WTC11 (cell line): ENCODE measurements at regions not wholly inside any gene's neighbourhood (a gene's known extent, or its start where the extent isn't known, plus 50 kb on each side); places are given as distances from the start of the nearest gene placed in this dataset.

Source experiments
- ATAC-seq: fragments of 200-7000 bp; cut with Tn5 transposase; 2 replicates; pipeline ENCODE4 v1.10.0; 2021; ENCODE audit warnings: mild to moderate bottlenecking, moderate library complexity
- CTCF ChIA-PET: fragments of 300-600 bp; sonication (Branson Sonifier 250); formaldehyde crosslinking; loops from one replicate; lab custom pipeline; 2021; ENCODE audit warnings: antibody characterized with exemption; lab: Charles Lee
- POLR2A ChIA-PET: fragments of 350-600 bp; sonication (Branson Sonifier 250); formaldehyde crosslinking; loops from one replicate; lab custom pipeline; 2021; ENCODE audit warnings: antibody characterized with exemption; lab: Charles Lee
- DNase-seq: peaks from one replicate; pipeline ENCODE4 v3.0.0; 2021; ENCODE audit warnings: low spot score
- H3K27ac Mint-ChIP-seq: 2 replicates; pipeline ENCODE4 v1.8.0; 2021; ENCODE audit warnings: mixed read lengths
- H3K27me3 Mint-ChIP-seq: 2 replicates; pipeline ENCODE4 v1.8.0; 2021; ENCODE audit warnings: low read depth, mild to moderate bottlenecking, moderate library complexity, mixed read lengths
- H3K36me3 Mint-ChIP-seq: 2 replicates; pipeline ENCODE4 v1.8.0; 2021; ENCODE audit warnings: mixed read lengths
- H3K4me1 Mint-ChIP-seq: 2 replicates; pipeline ENCODE4 v1.8.0; 2022; ENCODE audit warnings: mixed read lengths
- H3K4me3 Mint-ChIP-seq: 2 replicates; pipeline ENCODE4 v1.8.0; 2021; ENCODE audit warnings: mild to moderate bottlenecking, moderate library complexity, mixed read lengths
- H3K9me3 Mint-ChIP-seq: 2 replicates; pipeline ENCODE4 v1.8.0; 2021; ENCODE audit warnings: mixed read lengths
- ATF1 ChIP-seq: sonication (generic); formaldehyde crosslinking; IDR thresholded peaks from 2 replicates; pipeline ENCODE4 v1.8.1; 2023; ENCODE audit warnings: mild to moderate bottlenecking, moderate library complexity, missing genetic modification reagents
- CREM ChIP-seq: sonication (generic); formaldehyde crosslinking; IDR thresholded peaks from 2 replicates; pipeline ENCODE4 v1.8.1; 2022; ENCODE audit warnings: mild to moderate bottlenecking, missing genetic modification reagents, moderate library complexity
- CTCF ChIP-seq: fragments of 200-600 bp; IDR thresholded peaks from 2 replicates; pipeline ENCODE4 v1.8.0; 2022; ENCODE audit warnings: antibody characterized with exemption
- IRF1 ChIP-seq: sonication (generic); formaldehyde crosslinking; IDR thresholded peaks from 2 replicates; pipeline ENCODE4 v1.8.0; 2023; ENCODE audit warnings: missing genetic modification reagents
- KAT7 ChIP-seq: sonication (generic); formaldehyde crosslinking; IDR thresholded peaks from 2 replicates; pipeline ENCODE4 v1.8.1; 2023; ENCODE audit warnings: missing genetic modification reagents, mild to moderate bottlenecking, borderline replicate concordance
- MLX ChIP-seq: sonication (generic); formaldehyde crosslinking; IDR thresholded peaks from 2 replicates; pipeline ENCODE4 v1.8.1; 2023; ENCODE audit warnings: mild to moderate bottlenecking, missing genetic modification reagents, moderate library complexity
- NFATC4 ChIP-seq: fragments of 250-450 bp; sonication (Bioruptor Pico); IDR thresholded peaks from 2 replicates; pipeline ENCODE4 v1.9.0; 2021; ENCODE audit warnings: mild to moderate bottlenecking
- NFYB ChIP-seq: sonication (generic); formaldehyde crosslinking; conservative IDR thresholded peaks from 2 replicates; pipeline ENCODE4 v1.8.0; 2022; ENCODE audit warnings: low read depth, missing genetic modification reagents
- PREB ChIP-seq: sonication (generic); formaldehyde crosslinking; IDR thresholded peaks from 2 replicates; pipeline ENCODE4 v1.8.1; 2022; ENCODE audit warnings: mild to moderate bottlenecking, missing genetic modification reagents, moderate library complexity, borderline replicate concordance
- SMAD3 ChIP-seq: sonication (generic); formaldehyde crosslinking; IDR thresholded peaks from 2 replicates; pipeline ENCODE4 v1.8.0; 2022; ENCODE audit warnings: missing genetic modification reagents, mild to moderate bottlenecking, borderline replicate concordance
- SMAD4 ChIP-seq: sonication (generic); formaldehyde crosslinking; IDR thresholded peaks from 2 replicates; pipeline ENCODE4 v1.8.0; 2022; ENCODE audit warnings: mild to moderate bottlenecking, missing genetic modification reagents
- TEAD4 ChIP-seq: sonication (generic); formaldehyde crosslinking; IDR thresholded peaks from 2 replicates; pipeline ENCODE4 v1.8.0; 2022; ENCODE audit warnings: mild to moderate bottlenecking, missing genetic modification reagents
- ZBTB43 ChIP-seq: sonication (generic); formaldehyde crosslinking; IDR thresholded peaks from 2 replicates; pipeline ENCODE4 v1.8.1; 2023; ENCODE audit warnings: mild to moderate bottlenecking, missing genetic modification reagents
- ZNF138 ChIP-seq: sonication (generic); formaldehyde crosslinking; conservative IDR thresholded peaks from 2 replicates; pipeline ENCODE4 v1.8.1; 2022; ENCODE audit warnings: mild to moderate bottlenecking, moderate library complexity, missing genetic modification reagents
- ZNF396 ChIP-seq: fragments of 250-450 bp; sonication (Bioruptor Pico); IDR thresholded peaks from 2 replicates; pipeline ENCODE4 v1.8.0; 2021; ENCODE audit warnings: mild to moderate bottlenecking, moderate library complexity, borderline replicate concordance
- ZNF671 ChIP-seq: fragments of 250-450 bp; sonication (Bioruptor Pico); IDR thresholded peaks from 2 replicates; pipeline ENCODE4 v1.8.0; 2021; ENCODE audit warnings: mild to moderate bottlenecking
- TF ChIP-seq, protein P1 (sequence below): sonication (generic); formaldehyde crosslinking; conservative IDR thresholded peaks from 2 replicates; pipeline ENCODE4 v1.8.1; 2023; ENCODE audit warnings: mild to moderate bottlenecking, low read depth, missing genetic modification reagents, moderate library complexity
- TF ChIP-seq, protein P2 (sequence below): fragments of 250-450 bp; sonication (Bioruptor Pico); IDR thresholded peaks from 2 replicates; pipeline ENCODE4 v1.8.0; 2021; ENCODE audit warnings: mild to moderate bottlenecking
- TF ChIP-seq, protein P3 (sequence below): sonication (generic); formaldehyde crosslinking; IDR thresholded peaks from 2 replicates; pipeline ENCODE4 v1.8.0; 2022; ENCODE audit warnings: mild to moderate bottlenecking, missing genetic modification reagents

DNA sequence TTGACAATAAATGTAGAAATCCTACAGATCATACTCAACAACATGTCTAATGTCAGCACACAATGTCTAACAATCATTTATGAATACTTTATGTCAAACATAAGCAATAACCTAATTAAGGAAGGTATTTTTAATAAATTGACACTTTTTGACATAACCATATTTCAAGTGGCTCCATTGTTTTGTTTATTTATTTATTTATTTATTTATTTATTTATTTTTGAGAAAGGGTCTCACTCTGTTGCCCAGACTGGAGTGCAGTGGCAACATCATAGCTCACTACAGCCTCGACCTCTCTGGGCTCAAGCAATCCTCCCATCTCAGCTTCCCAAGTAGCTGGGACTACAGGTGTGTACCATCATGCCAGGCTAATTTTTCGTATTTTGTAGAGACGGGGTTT, 267.6 kb upstream of the BTG1 start (continued):
- TF ChIP-seq CTCF (no peak), NFATC4 (CRISPR knock-in tag) (no peak)

DNA sequence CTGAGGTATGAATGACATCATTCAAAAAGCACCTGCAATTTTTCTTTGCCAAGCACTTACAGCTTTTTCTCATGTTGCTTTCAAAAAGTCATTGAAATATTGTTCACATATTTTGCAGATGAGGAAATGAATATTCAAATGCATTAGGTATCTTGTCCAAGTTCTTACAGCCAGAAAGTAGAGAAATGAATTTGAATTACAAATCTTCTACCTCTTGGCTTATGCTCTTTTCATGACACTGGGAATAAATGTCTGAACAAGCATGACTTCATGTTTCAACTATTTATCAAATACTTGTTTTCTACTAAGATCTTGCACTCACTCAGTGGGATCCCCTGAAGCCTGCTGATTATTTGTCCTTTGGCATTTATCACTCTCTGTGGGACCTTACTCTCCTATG, 267.2 kb upstream of the BTG1 start:
- H3K4me3 Mint-ChIP-seq, result no peak overlapping the region
- H3K36me3 Mint-ChIP-seq, result peaks cover 9% of the 10 kb centered on the region
- peaks cover 25% of the 10 kb centered on the region for H3K4me1 Mint-ChIP-seq
- no peak overlapping the region for H3K27ac Mint-ChIP-seq
- TF ChIP-seq, protein P1, sequence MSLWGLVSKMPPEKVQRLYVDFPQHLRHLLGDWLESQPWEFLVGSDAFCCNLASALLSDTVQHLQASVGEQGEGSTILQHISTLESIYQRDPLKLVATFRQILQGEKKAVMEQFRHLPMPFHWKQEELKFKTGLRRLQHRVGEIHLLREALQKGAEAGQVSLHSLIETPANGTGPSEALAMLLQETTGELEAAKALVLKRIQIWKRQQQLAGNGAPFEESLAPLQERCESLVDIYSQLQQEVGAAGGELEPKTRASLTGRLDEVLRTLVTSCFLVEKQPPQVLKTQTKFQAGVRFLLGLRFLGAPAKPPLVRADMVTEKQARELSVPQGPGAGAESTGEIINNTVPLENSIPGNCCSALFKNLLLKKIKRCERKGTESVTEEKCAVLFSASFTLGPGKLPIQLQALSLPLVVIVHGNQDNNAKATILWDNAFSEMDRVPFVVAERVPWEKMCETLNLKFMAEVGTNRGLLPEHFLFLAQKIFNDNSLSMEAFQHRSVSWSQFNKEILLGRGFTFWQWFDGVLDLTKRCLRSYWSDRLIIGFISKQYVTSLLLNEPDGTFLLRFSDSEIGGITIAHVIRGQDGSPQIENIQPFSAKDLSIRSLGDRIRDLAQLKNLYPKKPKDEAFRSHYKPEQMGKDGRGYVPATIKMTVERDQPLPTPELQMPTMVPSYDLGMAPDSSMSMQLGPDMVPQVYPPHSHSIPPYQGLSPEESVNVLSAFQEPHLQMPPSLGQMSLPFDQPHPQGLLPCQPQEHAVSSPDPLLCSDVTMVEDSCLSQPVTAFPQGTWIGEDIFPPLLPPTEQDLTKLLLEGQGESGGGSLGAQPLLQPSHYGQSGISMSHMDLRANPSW, result no peak
- no peak for TF ChIP-seq CREM (CRISPR knock-in tag)
- TF ChIP-seq KAT7 (CRISPR knock-in tag), result no peak
- TF ChIP-seq, protein P2, sequence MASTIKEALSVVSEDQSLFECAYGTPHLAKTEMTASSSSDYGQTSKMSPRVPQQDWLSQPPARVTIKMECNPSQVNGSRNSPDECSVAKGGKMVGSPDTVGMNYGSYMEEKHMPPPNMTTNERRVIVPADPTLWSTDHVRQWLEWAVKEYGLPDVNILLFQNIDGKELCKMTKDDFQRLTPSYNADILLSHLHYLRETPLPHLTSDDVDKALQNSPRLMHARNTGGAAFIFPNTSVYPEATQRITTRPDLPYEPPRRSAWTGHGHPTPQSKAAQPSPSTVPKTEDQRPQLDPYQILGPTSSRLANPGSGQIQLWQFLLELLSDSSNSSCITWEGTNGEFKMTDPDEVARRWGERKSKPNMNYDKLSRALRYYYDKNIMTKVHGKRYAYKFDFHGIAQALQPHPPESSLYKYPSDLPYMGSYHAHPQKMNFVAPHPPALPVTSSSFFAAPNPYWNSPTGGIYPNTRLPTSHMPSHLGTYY (CRISPR knock-in tag), result no peak
- no peak for TF ChIP-seq ATF1 (CRISPR knock-in tag)
- TF ChIP-seq ZNF671 (CRISPR knock-in tag), result no peak
- no peak for TF ChIP-seq NFYB (CRISPR knock-in tag)
- TF ChIP-seq TEAD4, result no peak
- TF ChIP-seq IRF1 (CRISPR knock-in tag), result no peak
- TF ChIP-seq SMAD4 (CRISPR knock-in tag), result no peak
- no peak for ATAC-seq
- no peaks in the 10 kb centered on the region for H3K27me3 Mint-ChIP-seq
- POLR2A ChIA-PET, result no interaction called here
- DNase-seq, result no peak
- CTCF ChIA-PET, result interaction anchor here (0.7 kb wide), 1 partner anchor 325 kb away, joined by 3 read pairs; no protein-coding TSS in a partner anchor
- H3K9me3 Mint-ChIP-seq, result peaks cover 16% of the 10 kb centered on the region

DNA sequence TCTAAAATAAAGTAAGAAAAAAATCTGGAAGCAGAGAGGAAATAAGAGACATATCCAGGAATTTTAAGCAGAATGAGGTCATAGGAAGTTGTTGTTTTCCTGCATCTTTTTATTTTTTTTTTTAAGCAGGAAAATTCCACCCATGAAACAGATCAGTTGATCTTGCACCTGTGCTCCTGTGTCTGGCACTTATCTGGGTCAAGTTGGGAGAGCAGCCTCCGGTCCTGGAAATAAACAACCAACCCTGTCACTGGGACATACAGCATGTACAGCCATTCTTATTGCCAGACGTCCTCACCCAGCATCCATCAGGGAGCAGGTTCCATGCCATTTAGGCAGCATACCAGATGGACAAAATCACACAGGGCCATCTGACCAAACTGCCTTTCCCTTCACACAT, 266.0 kb upstream of the BTG1 start:
- Mint-ChIP-seq H3K36me3 (peaks cover 9% of the 10 kb centered on the region), H3K4me3 (no peak overlapping the region), H3K27me3 (no peaks in the 10 kb centered on the region), H3K9me3 (peaks cover 16% of the 10 kb centered on the region), H3K4me1 (peaks cover 25% of the 10 kb centered on the region), H3K27ac (peak overlapping the region; percentile 87; the same call in 1 of the 2 replicates)
- POLR2A ChIA-PET, result no interaction called here
- ATAC-seq, result no peak
- DNase-seq, result no peak
- CTCF ChIA-PET, result interaction anchor here (0.8 kb wide), 1 partner anchor 1030 kb away, joined by 3 read pairs; no protein-coding TSS in a partner anchor
- no peak for TF ChIP-seq MLX (CRISPR knock-in tag)
- no peak for TF ChIP-seq ZNF138 (CRISPR knock-in tag)
- TF ChIP-seq ZNF396, result no peak
- TF ChIP-seq, protein P3, sequence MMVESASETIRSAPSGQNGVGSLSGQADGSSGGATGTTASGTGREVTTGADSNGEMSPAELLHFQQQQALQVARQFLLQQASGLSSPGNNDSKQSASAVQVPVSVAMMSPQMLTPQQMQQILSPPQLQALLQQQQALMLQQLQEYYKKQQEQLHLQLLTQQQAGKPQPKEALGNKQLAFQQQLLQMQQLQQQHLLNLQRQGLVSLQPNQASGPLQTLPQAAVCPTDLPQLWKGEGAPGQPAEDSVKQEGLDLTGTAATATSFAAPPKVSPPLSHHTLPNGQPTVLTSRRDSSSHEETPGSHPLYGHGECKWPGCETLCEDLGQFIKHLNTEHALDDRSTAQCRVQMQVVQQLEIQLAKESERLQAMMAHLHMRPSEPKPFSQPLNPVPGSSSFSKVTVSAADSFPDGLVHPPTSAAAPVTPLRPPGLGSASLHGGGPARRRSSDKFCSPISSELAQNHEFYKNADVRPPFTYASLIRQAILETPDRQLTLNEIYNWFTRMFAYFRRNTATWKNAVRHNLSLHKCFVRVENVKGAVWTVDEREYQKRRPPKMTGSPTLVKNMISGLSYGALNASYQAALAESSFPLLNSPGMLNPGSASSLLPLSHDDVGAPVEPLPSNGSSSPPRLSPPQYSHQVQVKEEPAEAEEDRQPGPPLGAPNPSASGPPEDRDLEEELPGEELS (CRISPR knock-in tag), result no peak
- TF ChIP-seq CTCF, result no peak
- no peak for TF ChIP-seq ZBTB43
- no peak for TF ChIP-seq SMAD3 (CRISPR knock-in tag)
- TF ChIP-seq PREB (CRISPR knock-in tag), result no peak
